PFSK-1 (cell line): ENCODE measurements at regions not wholly inside any gene's neighbourhood (a gene's known extent, or its start where the extent isn't known, plus 50 kb on each side); places are given as distances from the start of the nearest gene placed in this dataset.

Experiments used
- FOXP2 ChIP-seq: optimal IDR thresholded peaks from 2 replicates; pipeline ENCODE3; 2011; ENCODE audit warnings: borderline replicate concordance, control low read depth, inconsistent platforms; ENCODE audit not compliant: insufficient read depth; ENCODE audit errors: extremely low read length, extremely low read depth
- POLR2AphosphoS5 ChIP-seq: IDR thresholded peaks from 2 replicates; pipeline ENCODE4 v1.6.1; 2012; ENCODE audit warnings: low read depth, mild to moderate bottlenecking, control low read depth, low read length, moderate library complexity
- SIN3A ChIP-seq: IDR thresholded peaks from 2 replicates; pipeline ENCODE4 v1.6.1; 2012; ENCODE audit warnings: mild to moderate bottlenecking, low read length, moderate library complexity, borderline replicate concordance; ENCODE audit not compliant: insufficient read depth
- TAF1 ChIP-seq: IDR thresholded peaks from 2 replicates; pipeline ENCODE4 v1.6.1; 2012; ENCODE audit warnings: low read length, control low read depth, borderline replicate concordance; ENCODE audit not compliant: insufficient read depth
- TF ChIP-seq, protein P1 (sequence below), 2 experiments: IDR thresholded peaks; 2 replicates each; pipeline versions ENCODE4 v1.6.1 to v1.8.0; 2011 to 2012; ENCODE audit warnings: low read depth in 2 of 2, low read length in 2 of 2, control low read depth in 1 of 2, inconsistent platforms in 1 of 2, mild to moderate bottlenecking in 1 of 2, moderate library complexity in 1 of 2; ENCODE audit not compliant: insufficient read depth in 1 of 2

DNA sequence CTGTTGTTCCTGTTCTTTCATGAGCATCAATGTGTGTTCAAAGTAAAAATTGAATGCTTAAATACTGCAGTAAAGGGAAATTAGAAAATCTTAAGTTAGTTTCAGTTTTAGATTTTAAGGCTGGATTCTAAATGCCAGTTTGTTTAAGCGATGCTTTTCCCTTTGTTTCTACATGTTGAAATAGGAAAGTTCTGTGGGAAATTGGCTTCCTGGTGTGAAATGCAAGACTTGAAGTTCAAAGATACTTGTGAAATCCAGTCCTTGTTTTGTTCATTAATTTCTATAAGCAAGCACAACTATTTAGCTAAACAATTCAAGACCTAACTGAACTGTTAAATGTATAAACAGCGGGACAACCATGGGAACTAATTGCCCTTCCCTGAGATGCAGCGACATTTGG, 149.1 kb downstream of the LYPLAL1 start:
- no peak for TF ChIP-seq SIN3A
- TF ChIP-seq POLR2AphosphoS5 = no peak
- TF ChIP-seq, protein P1, sequence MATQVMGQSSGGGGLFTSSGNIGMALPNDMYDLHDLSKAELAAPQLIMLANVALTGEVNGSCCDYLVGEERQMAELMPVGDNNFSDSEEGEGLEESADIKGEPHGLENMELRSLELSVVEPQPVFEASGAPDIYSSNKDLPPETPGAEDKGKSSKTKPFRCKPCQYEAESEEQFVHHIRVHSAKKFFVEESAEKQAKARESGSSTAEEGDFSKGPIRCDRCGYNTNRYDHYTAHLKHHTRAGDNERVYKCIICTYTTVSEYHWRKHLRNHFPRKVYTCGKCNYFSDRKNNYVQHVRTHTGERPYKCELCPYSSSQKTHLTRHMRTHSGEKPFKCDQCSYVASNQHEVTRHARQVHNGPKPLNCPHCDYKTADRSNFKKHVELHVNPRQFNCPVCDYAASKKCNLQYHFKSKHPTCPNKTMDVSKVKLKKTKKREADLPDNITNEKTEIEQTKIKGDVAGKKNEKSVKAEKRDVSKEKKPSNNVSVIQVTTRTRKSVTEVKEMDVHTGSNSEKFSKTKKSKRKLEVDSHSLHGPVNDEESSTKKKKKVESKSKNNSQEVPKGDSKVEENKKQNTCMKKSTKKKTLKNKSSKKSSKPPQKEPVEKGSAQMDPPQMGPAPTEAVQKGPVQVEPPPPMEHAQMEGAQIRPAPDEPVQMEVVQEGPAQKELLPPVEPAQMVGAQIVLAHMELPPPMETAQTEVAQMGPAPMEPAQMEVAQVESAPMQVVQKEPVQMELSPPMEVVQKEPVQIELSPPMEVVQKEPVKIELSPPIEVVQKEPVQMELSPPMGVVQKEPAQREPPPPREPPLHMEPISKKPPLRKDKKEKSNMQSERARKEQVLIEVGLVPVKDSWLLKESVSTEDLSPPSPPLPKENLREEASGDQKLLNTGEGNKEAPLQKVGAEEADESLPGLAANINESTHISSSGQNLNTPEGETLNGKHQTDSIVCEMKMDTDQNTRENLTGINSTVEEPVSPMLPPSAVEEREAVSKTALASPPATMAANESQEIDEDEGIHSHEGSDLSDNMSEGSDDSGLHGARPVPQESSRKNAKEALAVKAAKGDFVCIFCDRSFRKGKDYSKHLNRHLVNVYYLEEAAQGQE (IDR thresholded peaks at IDR 0.05; ENCODE audit: insufficient read depth in 1 of 2, low read depth in 2 of 2, low read length in 2 of 2) = no peak
- TF ChIP-seq TAF1 = no peak
- TF ChIP-seq FOXP2 = no peak

DNA sequence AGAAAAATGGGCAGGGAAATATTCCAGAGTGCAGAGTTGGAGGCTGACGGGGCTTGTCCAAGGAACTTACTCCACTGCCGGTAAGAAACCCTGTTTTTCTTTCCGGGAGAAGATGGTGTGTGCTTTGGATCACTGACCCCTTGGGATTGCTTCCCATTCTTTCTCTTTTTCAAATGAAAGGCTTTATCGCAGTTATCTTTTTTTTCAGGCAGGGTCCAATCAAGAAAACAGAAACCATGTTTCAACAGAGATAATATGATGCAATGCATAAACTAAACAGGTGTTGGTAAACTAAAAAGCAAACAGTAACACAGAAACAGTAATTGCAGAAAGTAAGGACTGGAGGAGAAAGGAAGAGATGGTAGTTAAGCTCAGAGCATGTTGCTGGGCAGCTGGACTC, 145.1 kb downstream of the LYPLAL1 start:
- TF ChIP-seq SIN3A = no peak
- TF ChIP-seq, protein P1 (IDR thresholded peaks at IDR 0.05; ENCODE audit: insufficient read depth in 1 of 2, low read depth in 2 of 2, low read length in 2 of 2) = no peak
- no peak for TF ChIP-seq POLR2AphosphoS5
- TF ChIP-seq TAF1 = no peak
- no peak for TF ChIP-seq FOXP2

DNA sequence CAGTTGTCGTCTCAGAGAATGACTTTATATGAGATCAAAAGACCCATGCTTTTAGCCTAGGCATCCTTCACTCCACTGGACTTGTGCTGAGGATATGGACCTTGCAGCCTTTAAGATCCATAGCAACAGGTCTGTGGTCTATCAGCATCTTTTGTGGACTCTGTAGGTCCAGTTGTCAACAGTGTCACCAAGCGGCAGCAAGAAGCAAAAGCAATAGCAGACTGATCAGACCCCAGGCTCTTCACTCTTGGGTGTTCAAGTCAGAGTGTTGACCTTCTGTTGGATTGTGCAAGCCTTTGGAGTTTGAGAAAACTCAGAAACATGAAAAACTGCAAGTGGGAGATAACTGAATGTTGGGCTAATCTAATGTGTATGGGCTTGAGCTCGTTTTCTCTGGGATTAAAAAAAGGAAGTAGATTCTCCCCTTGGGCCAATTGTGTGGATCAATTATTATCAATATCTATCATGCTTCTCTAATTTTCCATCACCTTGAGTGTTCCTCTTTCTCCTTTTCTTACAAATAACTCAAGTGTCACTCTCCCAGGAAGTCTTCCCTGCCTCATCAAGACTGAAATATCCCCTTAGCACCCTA, 144.2 kb downstream of the LYPLAL1 start:
- TF ChIP-seq, protein P1 (IDR thresholded peaks at IDR 0.05; ENCODE audit: insufficient read depth in 1 of 2, low read depth in 2 of 2, low read length in 2 of 2) = no peak
- no peak for TF ChIP-seq FOXP2

DNA sequence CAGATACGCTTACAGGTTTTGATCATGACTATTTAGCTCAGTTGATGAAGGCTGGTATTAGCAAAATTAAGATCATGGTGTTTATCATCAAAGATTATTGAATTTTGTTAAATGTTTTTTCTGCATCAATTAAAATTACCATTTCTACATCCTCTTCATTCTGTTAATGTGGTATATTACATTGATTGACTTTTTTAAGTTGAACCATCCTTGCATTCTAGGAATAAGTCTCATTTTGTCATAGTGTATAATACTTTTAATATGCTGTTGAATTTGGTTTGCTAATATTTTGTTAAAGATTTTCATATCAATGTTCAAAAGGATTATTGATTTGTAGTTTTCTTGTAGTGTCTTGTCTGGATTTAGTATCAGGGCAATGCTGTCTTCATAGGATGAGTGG, 142.4 kb downstream of the LYPLAL1 start:
- TF ChIP-seq TAF1 (no peak), FOXP2 (no peak), POLR2AphosphoS5 (no peak), SIN3A (no peak)
- TF ChIP-seq, protein P1 (IDR thresholded peaks at IDR 0.05; ENCODE audit: insufficient read depth in 1 of 2, low read depth in 2 of 2, low read length in 2 of 2) = no peak

DNA sequence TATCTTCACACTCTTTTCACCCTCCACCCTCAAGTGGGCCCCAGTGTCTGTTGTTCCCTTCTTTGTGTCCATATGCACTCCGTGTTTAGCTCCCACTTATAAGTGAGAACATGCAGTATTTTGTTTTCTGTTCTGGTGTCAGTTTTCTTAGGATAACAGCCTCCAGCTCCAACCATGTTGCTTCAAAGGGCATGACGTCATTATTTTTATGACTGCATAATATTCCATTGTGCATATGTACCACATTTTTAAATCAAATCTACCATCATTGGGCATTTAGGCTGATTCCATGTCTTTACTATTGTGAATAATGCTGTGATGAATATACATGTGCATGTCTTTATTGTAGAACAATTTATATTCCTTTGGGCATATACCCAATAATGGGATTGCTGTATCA, 140.3 kb downstream of the LYPLAL1 start:
- TF ChIP-seq POLR2AphosphoS5 = no peak
- TF ChIP-seq, protein P1 (IDR thresholded peaks at IDR 0.05; ENCODE audit: insufficient read depth in 1 of 2, low read depth in 2 of 2, low read length in 2 of 2) = no peak
- no peak for TF ChIP-seq SIN3A
- no peak for TF ChIP-seq FOXP2
- TF ChIP-seq TAF1 = no peak
